ENCODE measurements at regions not wholly inside any gene's neighbourhood (a gene's known extent, or its start where the extent isn't known, plus 50 kb on each side); places are given as distances from the start of the nearest gene placed in this dataset.

DNA sequence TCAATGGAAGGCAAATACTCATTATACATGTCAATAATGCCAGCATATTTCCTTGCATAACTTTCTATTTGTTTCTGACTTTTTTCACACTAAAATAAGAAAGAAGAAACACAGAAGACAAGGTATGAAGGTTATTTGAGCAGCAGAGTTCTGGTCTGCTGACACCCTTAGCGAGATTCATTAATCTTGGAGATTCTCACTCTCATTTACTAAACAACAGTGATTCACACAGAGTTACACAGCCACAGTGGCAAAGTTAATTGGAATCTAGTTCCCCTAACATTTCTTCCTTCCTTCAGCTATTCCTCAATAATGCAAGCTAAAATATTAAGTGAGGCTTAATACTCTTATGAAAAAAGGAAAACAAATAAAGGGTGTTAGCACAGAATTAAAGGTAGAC, 1044.0 kb downstream of the IGSF11 start:
- no peak for DNase-seq

DNA sequence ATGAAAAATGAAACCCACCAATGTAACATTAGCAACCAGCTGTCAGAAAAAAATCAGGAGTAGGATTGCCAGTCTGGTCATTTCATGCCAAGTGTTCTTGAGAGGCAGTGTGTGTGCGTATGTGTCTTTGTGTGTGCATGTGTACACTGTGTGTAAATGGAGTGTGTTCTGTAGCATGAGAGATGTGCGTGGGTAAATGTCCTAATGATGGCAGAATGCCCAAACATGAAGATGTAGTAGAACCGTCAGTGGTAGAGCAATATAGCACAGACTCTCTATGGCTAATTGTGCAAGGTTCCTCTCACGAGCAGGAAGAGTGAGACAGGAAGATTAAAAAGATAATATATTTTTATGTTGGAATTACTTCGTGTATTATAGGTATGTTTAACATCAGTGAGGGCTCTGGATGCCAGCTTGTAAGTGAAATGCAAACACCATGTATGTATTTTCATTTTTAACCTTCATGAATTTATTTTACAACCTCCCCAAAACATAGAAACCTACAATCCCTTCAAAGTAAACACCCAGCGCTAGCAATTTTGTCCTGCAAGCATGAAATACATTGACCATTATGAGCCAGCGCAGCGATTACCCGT, 1038.7 kb downstream of the IGSF11 start:
- no peak for DNase-seq

DNA sequence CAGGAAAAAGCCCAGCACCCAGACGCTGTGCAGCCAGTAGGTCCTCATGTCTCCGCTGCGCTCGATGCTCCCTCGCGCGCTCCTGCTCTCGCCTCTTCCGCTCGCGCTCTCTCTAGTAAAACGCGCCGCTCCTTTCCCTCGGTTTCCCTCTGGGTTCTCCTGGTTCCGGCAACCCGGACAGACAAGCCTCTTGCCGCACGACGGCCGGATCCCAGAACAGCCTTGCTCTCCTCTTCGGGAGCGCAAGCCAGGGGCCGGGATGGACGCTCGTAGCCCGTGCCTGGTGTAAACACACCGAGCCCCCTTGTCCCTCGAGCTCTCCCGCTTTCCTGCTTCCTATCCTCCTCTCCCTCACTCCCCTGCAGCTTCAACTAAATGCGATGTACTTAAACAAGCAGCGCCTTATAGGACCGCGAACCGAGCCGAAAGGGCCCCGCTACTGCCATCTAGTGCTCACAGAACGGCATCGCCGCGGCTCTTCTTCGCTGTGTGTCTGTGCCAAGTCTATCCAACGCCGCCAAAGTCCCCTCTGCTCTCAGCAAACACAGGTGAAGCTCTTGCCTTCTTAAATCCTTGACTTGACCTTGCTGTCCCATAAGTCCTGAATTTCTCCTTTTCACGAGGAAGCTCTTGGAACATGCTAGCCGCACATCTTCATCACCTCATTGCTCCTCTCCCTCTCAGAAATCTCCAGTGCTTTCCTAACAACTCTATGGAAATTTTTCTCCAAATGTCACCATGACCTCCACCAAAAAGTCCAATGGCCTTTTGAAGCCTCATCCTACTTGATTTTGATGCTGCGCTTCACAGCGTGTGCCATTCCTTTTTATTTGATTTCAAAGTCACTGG, 1037.2 kb downstream of the IGSF11 start:
- peak; percentile 72 for DNase-seq

DNA sequence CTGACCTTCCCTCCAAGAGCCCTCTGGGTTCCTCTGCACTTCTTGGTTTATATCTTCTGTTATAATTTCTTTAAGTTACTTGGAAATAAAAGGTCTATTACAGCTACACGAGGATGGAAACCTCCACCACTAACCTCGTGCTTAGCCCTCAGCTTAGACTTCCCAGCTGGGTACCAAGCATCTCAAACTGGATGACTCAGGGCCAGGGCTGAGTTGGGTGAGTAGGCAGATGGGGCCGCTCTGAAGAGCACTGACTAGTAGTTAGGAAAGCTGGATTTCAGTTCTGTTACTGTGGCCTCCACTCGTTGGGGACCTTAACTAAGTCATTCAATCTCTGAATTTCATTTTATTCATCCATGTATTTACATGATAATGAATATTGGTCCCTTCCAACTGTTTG, 1036.6 kb downstream of the IGSF11 start:
- peak; percentile 22 for DNase-seq

DNA sequence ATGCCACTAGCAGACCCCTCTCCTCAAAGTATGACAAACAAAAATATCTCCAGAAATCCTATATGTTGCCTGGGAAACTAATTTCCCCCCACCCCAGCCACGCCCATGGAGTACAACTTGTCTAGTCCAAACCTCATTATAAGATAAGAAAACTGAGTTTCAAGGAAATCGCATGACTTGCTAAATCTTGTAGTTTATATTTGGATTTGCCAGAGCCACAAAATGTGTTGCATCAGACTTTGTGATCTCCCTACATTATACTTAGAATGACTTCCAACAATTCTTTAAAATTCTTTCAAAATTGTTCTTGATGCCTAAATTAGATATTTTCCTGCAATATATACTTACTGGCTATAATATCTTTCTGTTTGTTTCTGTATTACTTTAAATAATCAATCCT, 1034.4 kb downstream of the IGSF11 start:
- no peak for DNase-seq

DNA sequence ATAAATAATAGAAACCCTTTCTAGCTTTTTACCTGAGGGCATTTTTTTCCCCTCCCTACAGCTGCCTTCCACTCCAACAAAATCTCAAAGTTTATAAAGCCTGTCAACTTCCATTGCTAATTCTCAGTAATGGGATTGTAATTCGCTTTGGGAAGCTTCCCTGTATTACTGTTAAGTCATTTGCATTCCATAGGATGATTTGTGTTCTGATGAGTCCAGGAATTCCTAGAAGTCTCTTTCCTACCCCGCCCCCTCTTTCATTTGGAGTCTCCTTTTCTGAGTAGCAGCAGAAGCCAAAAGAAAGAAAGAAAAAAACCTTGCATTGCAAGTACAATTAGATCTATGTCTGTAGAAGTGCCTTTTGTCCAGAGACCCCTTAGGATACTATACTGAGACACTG, 1033.3 kb downstream of the IGSF11 start:
- DNase-seq: no peak

DNA sequence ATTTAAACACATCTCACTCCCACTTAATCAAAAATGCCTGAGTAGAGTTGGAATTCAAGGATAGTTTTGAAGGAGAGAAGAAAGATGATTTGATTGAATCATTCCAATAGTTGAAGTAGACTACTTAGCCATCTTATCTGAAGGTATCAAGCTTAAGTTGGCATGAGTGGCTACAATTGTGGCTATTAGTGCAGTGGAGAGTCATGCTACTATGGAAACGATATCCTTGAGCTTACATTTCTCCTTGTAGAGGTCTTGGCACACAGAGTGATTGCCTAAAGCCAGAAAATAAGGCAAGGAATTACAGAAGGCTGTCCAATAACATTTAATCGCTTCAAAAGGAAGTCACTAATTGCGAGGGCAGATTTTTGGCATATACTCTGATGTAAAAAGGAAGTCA, 1022.7 kb downstream of the IGSF11 start:
- no peak for DNase-seq

DNA sequence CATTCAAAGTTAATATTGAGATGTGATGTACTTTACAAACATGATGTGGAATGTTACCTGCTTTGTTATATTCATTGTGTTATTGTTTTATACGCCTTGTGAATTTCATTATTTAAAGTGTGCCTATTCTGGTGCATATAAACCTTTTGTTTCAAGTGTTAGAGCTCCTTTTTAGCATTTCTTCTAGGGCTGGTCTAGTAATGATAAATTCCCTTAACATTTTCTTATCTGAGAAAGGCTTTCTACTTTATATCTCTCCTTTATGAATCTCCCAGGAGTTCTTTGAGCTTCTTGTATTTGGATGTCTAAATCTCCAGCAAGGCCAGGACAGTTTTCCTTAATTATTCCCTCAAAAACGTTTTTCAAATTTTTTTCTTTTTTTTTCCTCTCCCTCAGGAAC, 1005.6 kb downstream of the IGSF11 start:
- DNase-seq: no peak

DNA sequence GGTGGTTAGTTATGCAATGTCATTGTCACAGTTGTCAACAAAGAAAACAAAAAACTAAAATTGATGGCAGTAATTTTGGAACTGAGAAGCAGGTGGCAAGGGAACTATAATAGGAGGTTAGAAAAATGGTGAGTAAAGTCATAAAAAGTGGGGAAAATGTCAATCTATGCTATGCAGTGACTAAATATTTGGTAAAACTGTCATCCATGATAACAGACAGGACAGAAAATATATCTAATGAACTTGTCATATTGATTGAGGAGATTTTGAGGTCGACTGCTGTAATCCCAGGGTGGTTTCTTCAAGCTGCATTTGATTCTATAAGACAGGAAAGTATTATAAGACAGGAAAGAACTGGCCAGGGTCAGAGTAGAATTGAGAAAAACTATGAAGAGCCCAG, 998.4 kb downstream of the IGSF11 start:
- no peak for DNase-seq

DNA sequence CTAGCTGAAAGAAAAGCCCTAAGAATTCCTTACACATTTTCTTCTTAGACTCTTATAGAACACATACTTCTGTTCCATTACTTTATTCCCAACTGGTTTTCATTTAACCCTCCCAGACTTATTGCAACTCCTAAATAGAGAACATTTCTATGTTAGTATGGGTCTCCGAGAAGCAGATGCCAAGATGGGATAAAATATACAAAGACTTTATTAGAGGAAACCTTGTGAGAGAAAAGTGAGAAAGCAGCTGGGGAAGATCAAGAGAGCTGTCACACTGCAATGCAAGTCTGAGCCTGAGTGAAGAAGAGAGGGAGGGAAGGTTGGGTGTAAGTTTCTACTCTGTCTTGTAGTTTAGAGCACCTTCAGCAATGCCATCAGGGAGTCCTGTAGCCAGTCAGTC, 979.3 kb downstream of the IGSF11 start:
- DNase-seq: no peak

DNA sequence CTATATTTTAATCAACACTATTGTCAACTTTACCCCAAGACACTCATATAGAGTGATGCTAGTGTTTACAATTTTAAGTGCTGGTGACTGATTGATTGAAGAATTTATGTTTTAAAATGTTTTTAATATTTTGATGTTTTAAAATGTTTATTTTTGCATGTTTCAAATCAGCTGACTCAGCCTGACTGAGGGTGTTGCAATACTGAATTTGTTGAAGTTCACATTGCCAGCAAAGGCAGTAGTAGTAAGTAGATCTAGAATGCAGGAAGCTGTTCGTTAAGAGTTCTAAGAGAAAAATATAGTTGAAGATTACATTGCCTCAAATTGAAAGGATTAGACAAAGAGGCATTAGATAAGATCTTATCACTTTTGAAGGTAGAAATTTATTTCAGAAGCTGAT, 977.6 kb downstream of the IGSF11 start:
- no peak for DNase-seq

DNA sequence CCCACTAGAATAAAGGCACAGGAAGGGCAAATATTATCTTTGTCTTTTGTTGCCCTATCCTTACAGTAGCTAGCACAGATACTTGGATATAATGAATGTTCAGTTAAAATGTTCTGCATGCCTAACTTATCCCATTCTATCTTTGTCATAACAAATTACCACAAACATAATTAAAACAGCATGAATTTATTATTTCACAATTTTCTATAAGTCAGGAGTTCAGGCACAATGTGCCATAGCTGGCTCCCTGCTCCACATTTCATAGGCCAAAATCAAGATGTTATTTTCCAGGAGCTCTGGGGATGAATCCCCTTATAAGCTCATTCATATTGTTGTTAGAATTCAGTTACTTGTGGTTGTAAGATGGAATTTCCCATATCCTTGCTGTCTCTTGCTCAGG, 975.5 kb downstream of the IGSF11 start:
- DNase-seq: no peak

DNA sequence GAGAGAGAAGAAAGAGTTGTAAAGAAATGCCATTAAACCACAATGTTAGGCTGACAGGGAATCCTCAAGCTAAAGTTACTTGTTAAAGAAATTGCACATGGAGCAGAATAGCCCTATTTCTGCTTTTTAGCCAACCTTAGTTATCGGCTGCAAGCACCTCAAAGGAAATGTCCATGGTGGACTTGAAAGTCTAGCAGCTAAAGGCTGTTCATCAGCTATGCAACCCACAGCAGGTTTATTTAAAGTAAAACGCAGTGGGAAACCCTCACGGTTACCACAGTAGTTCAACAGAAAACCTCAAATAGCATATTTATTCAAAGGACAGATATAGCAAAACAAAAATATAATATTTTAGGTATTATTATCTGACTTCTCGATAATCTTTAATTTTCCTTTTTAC, 967.2 kb downstream of the IGSF11 start:
- DNase-seq: no peak

DNA sequence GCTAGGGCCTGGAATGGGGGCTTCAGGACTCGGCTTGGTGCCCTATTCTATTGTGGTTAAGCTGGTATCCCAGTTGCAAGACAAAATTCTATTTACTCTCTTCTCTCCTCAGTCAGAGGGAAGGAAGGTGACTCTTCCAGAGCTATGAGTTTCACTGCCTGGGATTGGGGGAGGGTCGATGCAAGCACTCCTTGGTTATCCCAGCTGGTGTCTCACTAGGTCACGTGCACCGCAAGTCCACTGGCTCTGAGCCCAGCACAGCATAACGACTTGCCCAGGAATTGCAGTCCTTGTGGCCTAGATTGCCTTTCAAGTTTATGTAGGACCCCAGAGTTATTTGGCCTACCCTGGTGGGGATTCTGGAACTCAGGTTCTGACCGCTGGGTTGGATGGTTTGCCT, 958.8 kb downstream of the IGSF11 start:
- DNase-seq: no peak

DNA sequence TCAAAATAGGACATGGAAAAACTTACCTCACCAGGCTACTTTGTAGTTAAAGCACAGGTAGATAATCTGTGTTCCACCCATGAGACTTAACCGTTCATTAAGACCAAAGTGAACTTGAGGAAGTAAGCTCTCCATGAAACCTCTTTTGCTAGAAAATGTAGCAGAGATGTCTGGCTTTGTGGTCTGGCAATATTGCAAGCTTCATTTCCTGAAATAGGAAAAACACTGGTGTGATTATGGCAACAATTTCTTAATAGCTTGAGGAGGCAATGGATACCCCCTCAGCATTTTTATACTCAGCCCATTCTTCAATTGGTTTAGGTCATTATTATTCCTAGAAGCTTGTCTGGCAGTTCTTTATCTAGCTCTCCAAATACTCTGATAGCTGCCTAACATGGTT, 957.3 kb downstream of the IGSF11 start:
- DNase-seq: no peak

DNA sequence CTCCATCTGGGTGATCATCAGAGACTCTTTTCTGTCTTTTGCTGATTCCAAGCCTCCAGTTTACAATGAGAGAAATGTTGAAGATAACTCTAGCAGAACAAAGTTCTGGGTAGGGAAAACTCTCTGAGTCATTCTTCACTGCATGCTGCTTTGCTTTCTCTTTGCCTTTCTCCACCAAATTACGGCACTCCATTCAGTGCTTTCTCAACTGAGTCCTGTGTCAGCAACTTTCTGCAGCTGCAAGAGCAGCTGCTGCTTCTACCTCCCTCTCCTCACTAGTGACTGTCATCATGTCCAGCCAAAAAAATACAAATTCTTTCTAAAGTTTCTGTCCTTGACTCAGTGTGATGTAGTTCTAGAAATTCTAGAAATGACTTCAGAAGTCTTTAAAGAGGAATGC, 953.8 kb downstream of the IGSF11 start:
- DNase-seq: no peak

DNA sequence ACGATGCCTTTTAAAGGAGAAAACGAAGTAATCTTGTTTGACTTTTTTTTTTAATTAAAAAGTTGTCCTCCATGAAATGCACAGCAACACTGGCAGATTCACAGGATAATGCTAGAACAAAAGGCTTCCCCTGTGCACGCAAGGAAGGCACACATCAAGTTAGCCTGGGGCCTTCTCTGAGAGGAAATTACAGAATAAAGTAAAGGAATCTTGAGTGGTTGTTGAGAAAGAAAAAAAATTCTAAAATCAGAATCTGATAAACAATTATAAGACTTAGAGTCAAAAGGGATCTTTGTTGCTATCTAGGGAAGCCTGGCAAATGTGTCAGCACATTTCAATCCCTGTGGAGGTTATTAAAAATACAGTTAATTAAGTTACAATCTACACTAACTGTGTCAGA, 946.0 kb downstream of the IGSF11 start:
- no peak for DNase-seq

DNA sequence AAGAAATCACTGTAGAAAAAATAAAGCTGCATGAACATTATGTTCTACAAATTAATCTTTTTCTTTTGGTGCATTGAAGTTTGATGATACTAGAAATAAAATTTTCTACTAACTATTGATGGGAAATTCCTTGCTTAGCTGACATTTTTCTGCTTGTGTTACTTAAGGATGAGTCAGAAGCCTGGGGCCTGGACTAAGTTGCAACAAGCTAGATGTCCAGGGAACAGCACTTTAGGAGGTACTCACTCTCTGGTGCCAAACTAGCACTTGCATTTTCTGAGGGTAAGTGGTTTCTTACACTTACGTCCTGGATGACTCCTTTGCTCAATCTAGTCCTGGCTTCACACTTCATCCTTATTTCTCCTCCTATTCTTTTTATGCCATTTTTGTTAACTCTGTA, 945.1 kb downstream of the IGSF11 start:
- no peak for DNase-seq

DNA sequence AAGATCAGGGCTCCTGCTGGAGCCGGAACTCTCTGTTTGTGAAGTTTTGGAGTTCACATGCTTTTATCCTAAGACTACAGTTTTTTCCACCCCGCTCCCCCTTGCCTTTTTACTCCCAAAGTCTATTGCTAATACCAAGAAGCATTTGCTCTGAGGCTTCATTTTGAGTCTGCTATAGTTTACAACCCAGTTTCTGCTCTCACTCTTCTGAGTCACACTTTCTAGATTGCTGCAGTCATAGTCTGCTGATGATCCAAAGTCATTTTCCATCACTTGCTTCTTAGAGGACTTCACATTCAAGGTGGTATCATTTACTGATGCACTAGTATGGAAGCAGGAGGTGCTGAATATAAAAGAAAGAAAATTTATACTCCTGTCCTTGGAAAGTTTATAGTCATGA, 937.4 kb downstream of the IGSF11 start:
- DNase-seq: no peak

DNA sequence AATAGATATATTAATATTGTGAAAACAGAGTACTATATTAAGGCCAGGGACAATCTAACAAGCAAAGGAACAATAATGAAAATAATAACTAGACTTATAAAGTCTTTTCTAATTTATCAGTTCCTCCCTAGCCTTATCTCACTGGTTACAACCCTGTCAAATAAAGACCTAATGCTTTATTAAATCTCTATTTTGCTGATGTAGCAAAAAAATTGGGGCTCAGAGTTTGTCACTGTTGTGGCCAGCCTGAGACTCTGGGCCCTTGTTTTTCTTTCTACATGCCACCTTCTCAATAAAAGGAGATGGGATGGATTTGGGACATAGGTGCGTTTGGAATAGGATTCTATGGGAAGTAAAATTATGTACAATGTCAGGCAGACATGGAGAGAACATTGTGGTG, 937.0 kb downstream of the IGSF11 start:
- no peak for DNase-seq

DNA sequence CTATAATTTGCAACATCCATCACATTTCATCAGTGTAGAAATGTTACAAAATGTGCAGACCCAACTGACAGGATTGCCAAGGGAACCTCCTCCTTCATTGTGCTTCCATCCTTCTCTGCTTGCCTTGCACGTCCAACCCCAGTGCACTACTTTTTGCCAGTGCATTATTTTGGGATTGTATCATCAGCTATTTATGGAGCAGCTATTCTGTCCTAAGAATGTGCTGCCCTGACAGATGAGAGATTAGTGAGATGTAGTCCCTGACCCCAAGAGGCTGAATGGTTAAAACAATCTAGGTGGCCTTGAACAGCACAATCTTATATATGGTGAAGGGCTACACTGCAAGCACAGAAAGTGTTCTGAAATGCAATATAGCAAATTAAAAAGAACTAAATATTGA, 935.8 kb downstream of the IGSF11 start:
- peak; percentile 0 for DNase-seq

DNA sequence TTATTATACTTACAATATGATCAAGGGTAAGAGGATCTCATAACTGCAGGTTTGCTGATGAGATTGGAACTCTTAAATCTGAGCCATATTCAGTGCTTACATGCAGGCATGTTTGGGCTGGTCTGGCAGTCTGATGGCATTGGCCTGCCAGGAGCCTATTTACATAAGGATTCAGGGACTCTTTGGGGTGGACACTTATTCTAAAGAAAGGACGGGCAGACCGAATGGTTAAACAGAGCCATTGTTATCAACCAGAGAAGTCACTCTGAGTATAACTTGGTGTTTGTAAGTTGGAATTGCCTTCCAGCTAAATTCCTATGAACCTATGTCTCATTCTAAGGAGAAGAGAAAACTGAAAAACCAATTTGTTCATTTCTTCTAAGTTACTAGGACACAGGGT, 932.8 kb downstream of the IGSF11 start:
- DNase-seq: no peak

DNA sequence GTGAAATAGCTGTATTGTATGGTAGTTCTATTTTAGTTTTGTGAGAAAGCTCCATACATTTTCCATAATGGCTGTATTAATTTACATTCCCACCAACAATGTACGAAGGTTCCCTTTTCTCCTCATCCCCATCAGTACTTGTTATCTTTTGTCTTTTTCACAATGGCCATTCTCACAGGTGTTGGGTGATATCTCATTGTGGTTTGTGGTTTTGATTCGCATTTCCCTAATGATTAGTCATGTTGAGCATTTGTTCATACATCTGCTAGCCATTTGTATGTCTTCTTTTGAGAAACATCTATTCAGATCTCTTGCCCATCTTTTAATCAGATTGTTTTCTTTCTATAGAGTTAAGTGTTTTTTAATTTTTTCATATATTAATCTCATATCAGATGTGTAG, 931.9 kb downstream of the IGSF11 start:
- DNase-seq: no peak

DNA sequence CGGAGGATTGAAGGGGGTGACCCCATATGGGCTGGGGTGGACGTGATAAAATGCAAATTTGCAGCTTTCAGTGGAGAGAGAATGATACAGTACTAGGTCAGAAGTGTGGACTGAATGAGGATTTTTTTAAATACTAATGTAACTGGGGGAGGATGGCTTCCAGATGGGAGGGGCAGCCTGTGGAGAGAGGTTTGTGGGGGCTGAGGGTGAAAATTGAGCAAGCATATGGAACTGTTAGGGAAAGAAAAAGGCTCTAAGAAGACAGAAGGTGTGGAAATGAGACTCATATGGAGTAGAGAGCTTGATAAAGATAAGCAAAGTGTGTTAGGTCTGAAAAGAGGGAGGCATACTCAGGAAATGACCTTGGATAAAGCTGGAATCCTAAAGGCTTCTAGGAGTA, 926.4 kb downstream of the IGSF11 start:
- DNase-seq: no peak

DNA sequence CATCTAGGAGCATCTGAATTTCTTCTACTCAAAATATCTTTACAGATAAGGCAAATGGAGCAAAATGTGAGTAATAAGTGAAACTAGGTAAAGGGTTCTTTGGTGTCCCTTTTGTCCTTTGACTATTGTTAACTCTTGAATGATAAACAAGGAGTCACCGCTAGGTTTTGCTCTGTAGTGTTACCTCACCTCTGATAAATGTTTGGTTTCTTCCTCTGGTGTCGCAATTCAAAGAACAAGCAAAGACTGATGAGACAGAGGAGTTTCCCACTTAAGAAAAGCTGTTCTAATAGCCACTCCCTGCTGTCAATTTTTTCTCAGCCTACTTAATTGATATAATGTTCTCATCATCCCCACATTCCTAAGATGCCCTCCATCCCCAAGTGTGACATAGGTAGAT, 925.9 kb downstream of the IGSF11 start:
- no peak for DNase-seq
